ENCODE measurements at regions not wholly inside any gene's neighbourhood (a gene's known extent, or its start where the extent isn't known, plus 50 kb on each side); places are given as distances from the start of the nearest gene placed in this dataset.
"Not testable (repeated sequence)": the region's sequence is repeated elsewhere in the genome, so short reads cannot be mapped to it uniquely, and the experiment has no call there.

GRCh38 chr12:88820012-88820411 lies 239.7 kb upstream of the KITLG start:
- Mint-ChIP-seq H3K4me1 (ENCODE audit: low read depth) (no peaks in the 10 kb centered on the region), H3K27ac (no peak overlapping the region), H3K36me3 (ENCODE audit: low read depth) (no peaks in the 10 kb centered on the region), H3K9me3 (ENCODE audit: insufficient read depth) (no peaks in the 10 kb centered on the region), H3K4me3 (no peak overlapping the region), H3K27me3 (ENCODE audit: low read depth) (no peaks in the 10 kb centered on the region)
- CTCF ChIA-PET, result no interaction called here
- no peak for DNase-seq
- POLR2A ChIA-PET, result no interaction called here
- ATAC-seq, result no peak

GRCh38 chr12:88816201-88816600 lies 235.9 kb upstream of the KITLG start:
- no peak for DNase-seq
- Mint-ChIP-seq H3K4me1 (ENCODE audit: low read depth) (no peaks in the 10 kb centered on the region), H3K9me3 (ENCODE audit: insufficient read depth) (no peaks in the 10 kb centered on the region), H3K36me3 (ENCODE audit: low read depth) (no peaks in the 10 kb centered on the region), H3K27me3 (ENCODE audit: low read depth) (no peaks in the 10 kb centered on the region), H3K27ac (no peak overlapping the region), H3K4me3 (no peak overlapping the region)
- ATAC-seq, result no peak
- POLR2A ChIA-PET, result no interaction called here
- CTCF ChIA-PET, result no interaction called here

GRCh38 chr12:88814779-88815178 lies 234.5 kb upstream of the KITLG start:
- ATAC-seq (no peak), DNase-seq (no peak)
- Mint-ChIP-seq H3K9me3 (ENCODE audit: insufficient read depth) (no peaks in the 10 kb centered on the region), H3K4me1 (ENCODE audit: low read depth) (no peaks in the 10 kb centered on the region), H3K27me3 (ENCODE audit: low read depth) (no peaks in the 10 kb centered on the region), H3K4me3 (no peak overlapping the region), H3K27ac (no peak overlapping the region), H3K36me3 (ENCODE audit: low read depth) (no peaks in the 10 kb centered on the region)
- CTCF ChIA-PET, result no interaction called here
- POLR2A ChIA-PET, result interaction anchor here (0.6 kb wide), 1 partner anchor 34 kb away, joined by 5 read pairs; no protein-coding TSS in a partner anchor

- Mint-ChIP-seq H3K27ac (no peak overlapping the region), H3K36me3 (ENCODE audit: low read depth) (no peaks in the 10 kb centered on the region), H3K4me3 (no peak overlapping the region), H3K9me3 (ENCODE audit: insufficient read depth) (no peaks in the 10 kb centered on the region), H3K27me3 (ENCODE audit: low read depth) (no peaks in the 10 kb centered on the region), H3K4me1 (ENCODE audit: low read depth) (no peaks in the 10 kb centered on the region)
- POLR2A ChIA-PET, result no interaction called here
- ATAC-seq (no peak), DNase-seq (no peak)
- CTCF ChIA-PET, result no interaction called here
Measured at GRCh38 chr12:88812610-88813009, 232.3 kb upstream of the KITLG start.

- Mint-ChIP-seq H3K27ac (no peak overlapping the region), H3K4me3 (no peak overlapping the region), H3K36me3 (ENCODE audit: low read depth) (no peaks in the 10 kb centered on the region), H3K9me3 (ENCODE audit: insufficient read depth) (no peaks in the 10 kb centered on the region), H3K27me3 (ENCODE audit: low read depth) (no peaks in the 10 kb centered on the region), H3K4me1 (ENCODE audit: low read depth) (no peaks in the 10 kb centered on the region)
- ChIA-PET POLR2A (no interaction called here), CTCF (no interaction called here)
- DNase-seq, result no peak
- ATAC-seq, result no peak
Measured at GRCh38 chr12:88810806-88811205, 230.5 kb upstream of the KITLG start.

GRCh38 chr12:88809841-88810240 lies 229.6 kb upstream of the KITLG start:
- H3K4me1 Mint-ChIP-seq (ENCODE audit: low read depth); ATAC-seq; POLR2A ChIA-PET; H3K4me3 Mint-ChIP-seq; DNase-seq; H3K27ac Mint-ChIP-seq; H3K27me3 Mint-ChIP-seq (ENCODE audit: low read depth); H3K36me3 Mint-ChIP-seq (ENCODE audit: low read depth); CTCF ChIA-PET; H3K9me3 Mint-ChIP-seq (ENCODE audit: insufficient read depth): not testable (repeated sequence)

- POLR2A ChIA-PET, result no interaction called here
Measured at GRCh38 chr12:88805692-88806091, 225.4 kb upstream of the KITLG start.

GRCh38 chr12:88805286-88805685 lies 225.0 kb upstream of the KITLG start:
- ChIA-PET POLR2A (no interaction called here), CTCF (no interaction called here)
- H3K27ac Mint-ChIP-seq, result no peak overlapping the region
- no peaks in the 10 kb centered on the region for H3K4me1 Mint-ChIP-seq (ENCODE audit: low read depth)
- no peaks in the 10 kb centered on the region for H3K9me3 Mint-ChIP-seq (ENCODE audit: insufficient read depth)
- H3K27me3 Mint-ChIP-seq (ENCODE audit: low read depth), result no peaks in the 10 kb centered on the region
- ATAC-seq, result no peak
- H3K4me3 Mint-ChIP-seq, result no peak overlapping the region
- H3K36me3 Mint-ChIP-seq (ENCODE audit: low read depth), result no peaks in the 10 kb centered on the region
- DNase-seq, result no peak

More at GRCh38 chr12:88805692-88806091, 225.4 kb upstream of the KITLG start:
- DNase-seq, result no peak
- ATAC-seq, result no peak
- no peaks in the 10 kb centered on the region for H3K36me3 Mint-ChIP-seq (ENCODE audit: low read depth)
- H3K9me3 Mint-ChIP-seq (ENCODE audit: insufficient read depth), result no peaks in the 10 kb centered on the region
- H3K27ac Mint-ChIP-seq, result no peak overlapping the region
- no peaks in the 10 kb centered on the region for H3K27me3 Mint-ChIP-seq (ENCODE audit: low read depth)
- no peak overlapping the region for H3K4me3 Mint-ChIP-seq
- H3K4me1 Mint-ChIP-seq (ENCODE audit: low read depth), result no peaks in the 10 kb centered on the region
- CTCF ChIA-PET, result no interaction called here

- Mint-ChIP-seq H3K4me3 (no peak overlapping the region), H3K4me1 (ENCODE audit: low read depth) (no peaks in the 10 kb centered on the region), H3K9me3 (ENCODE audit: insufficient read depth) (no peaks in the 10 kb centered on the region), H3K27ac (no peak overlapping the region), H3K27me3 (ENCODE audit: low read depth) (no peaks in the 10 kb centered on the region), H3K36me3 (ENCODE audit: low read depth) (no peaks in the 10 kb centered on the region)
- no peak for ATAC-seq
- ChIA-PET CTCF (no interaction called here), POLR2A (no interaction called here)
- no peak for DNase-seq
Measured at GRCh38 chr12:88802096-88802706, 221.9 kb upstream of the KITLG start.

- Mint-ChIP-seq H3K27ac (no peak overlapping the region), H3K9me3 (ENCODE audit: insufficient read depth) (no peaks in the 10 kb centered on the region), H3K36me3 (ENCODE audit: low read depth) (no peaks in the 10 kb centered on the region), H3K27me3 (ENCODE audit: low read depth) (no peaks in the 10 kb centered on the region), H3K4me1 (ENCODE audit: low read depth) (no peaks in the 10 kb centered on the region), H3K4me3 (no peak overlapping the region)
- no peak for DNase-seq
- ChIA-PET CTCF (no interaction called here), POLR2A (no interaction called here)
- ATAC-seq, result no peak
Measured at GRCh38 chr12:88801227-88802095, 221.2 kb upstream of the KITLG start.

GRCh38 chr12:88793096-88793495 lies 212.8 kb upstream of the KITLG start:
- peaks cover 12% of the 10 kb centered on the region for H3K9me3 Mint-ChIP-seq (ENCODE audit: insufficient read depth)
- no peaks in the 10 kb centered on the region for H3K27me3 Mint-ChIP-seq (ENCODE audit: low read depth)
- no peak overlapping the region for H3K4me3 Mint-ChIP-seq
- no peaks in the 10 kb centered on the region for H3K4me1 Mint-ChIP-seq (ENCODE audit: low read depth)
- H3K36me3 Mint-ChIP-seq (ENCODE audit: low read depth), result no peaks in the 10 kb centered on the region
- ATAC-seq, result no peak
- ChIA-PET CTCF (no interaction called here), POLR2A (no interaction called here)
- no peak overlapping the region for H3K27ac Mint-ChIP-seq
- DNase-seq, result no peak

- H3K27me3 Mint-ChIP-seq (ENCODE audit: low read depth), result no peaks in the 10 kb centered on the region
- DNase-seq (no peak), ATAC-seq (no peak)
- H3K27ac Mint-ChIP-seq, result no peak overlapping the region
- H3K9me3 Mint-ChIP-seq (ENCODE audit: insufficient read depth), result peaks cover 12% of the 10 kb centered on the region
- H3K4me3 Mint-ChIP-seq, result no peak overlapping the region
- no peaks in the 10 kb centered on the region for H3K36me3 Mint-ChIP-seq (ENCODE audit: low read depth)
- CTCF ChIA-PET, result no interaction called here
- POLR2A ChIA-PET, result no interaction called here
- H3K4me1 Mint-ChIP-seq (ENCODE audit: low read depth), result no peaks in the 10 kb centered on the region
Measured at GRCh38 chr12:88790231-88790630, 210.0 kb upstream of the KITLG start.

GRCh38 chr12:88784166-88784565 lies 203.9 kb upstream of the KITLG start:
- Mint-ChIP-seq H3K9me3 (ENCODE audit: insufficient read depth) (no peaks in the 10 kb centered on the region), H3K27me3 (ENCODE audit: low read depth) (no peaks in the 10 kb centered on the region), H3K4me3 (no peak overlapping the region), H3K36me3 (ENCODE audit: low read depth) (no peaks in the 10 kb centered on the region), H3K27ac (no peak overlapping the region), H3K4me1 (ENCODE audit: low read depth) (no peaks in the 10 kb centered on the region)
- ChIA-PET CTCF (no interaction called here), POLR2A (no interaction called here)
- no peak for ATAC-seq
- DNase-seq, result no peak

All from activated CD8-positive, alpha-beta T cell treated with anti-CD3 and anti-CD28 coated beads, Interleukin-2, amount 10 ng/mL, durations not matched to agents 7 days and 5 days (primary cell).